Neural progenitor cell (in vitro differentiated cells): ENCODE measurements at regions not wholly inside any gene's neighbourhood (a gene's known extent, or its start where the extent isn't known, plus 50 kb on each side); places are given as distances from the start of the nearest gene placed in this dataset.

ENCODE experiments used
- EZH2 ChIP-seq: fragments of 200-600 bp; sonication (generic); IDR thresholded peaks from 2 replicates; pipeline ENCODE4 v1.6.1; 2017; ENCODE audit warnings: antibody characterized with exemption, mild to moderate bottlenecking, moderate library complexity
- EZH2phosphoT487 ChIP-seq: fragments of 200-600 bp; sonication (generic); IDR thresholded peaks from 2 replicates; pipeline ENCODE4 v1.6.1; 2017; ENCODE audit warnings: antibody characterized with exemption
- TF ChIP-seq, protein P1 (sequence below): fragments of 200-600 bp; sonication (generic); IDR thresholded peaks from 2 replicates; pipeline ENCODE4 v1.5.1; 2017; ENCODE audit warnings: antibody characterized with exemption, mild to moderate bottlenecking

DNA sequence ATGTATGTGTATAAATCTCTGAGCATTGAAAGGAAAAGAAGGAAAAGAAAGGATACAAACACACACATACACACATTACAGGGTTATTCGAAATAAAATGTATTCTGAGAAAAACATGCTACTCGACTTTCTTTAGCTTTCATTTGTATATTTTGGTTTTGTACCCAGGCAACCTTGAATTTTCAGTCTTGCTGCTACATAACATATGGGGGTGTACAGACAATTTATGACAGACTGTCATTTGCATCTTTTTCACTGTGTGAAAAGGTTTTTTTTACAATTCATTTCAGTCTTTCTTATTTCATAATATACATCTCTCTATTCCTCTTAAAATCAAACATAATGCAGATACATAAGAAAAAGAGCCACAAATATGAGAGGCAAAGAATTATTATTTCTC is 1238.4 kb upstream of the NXPH2 start:
- TF ChIP-seq, protein P1, sequence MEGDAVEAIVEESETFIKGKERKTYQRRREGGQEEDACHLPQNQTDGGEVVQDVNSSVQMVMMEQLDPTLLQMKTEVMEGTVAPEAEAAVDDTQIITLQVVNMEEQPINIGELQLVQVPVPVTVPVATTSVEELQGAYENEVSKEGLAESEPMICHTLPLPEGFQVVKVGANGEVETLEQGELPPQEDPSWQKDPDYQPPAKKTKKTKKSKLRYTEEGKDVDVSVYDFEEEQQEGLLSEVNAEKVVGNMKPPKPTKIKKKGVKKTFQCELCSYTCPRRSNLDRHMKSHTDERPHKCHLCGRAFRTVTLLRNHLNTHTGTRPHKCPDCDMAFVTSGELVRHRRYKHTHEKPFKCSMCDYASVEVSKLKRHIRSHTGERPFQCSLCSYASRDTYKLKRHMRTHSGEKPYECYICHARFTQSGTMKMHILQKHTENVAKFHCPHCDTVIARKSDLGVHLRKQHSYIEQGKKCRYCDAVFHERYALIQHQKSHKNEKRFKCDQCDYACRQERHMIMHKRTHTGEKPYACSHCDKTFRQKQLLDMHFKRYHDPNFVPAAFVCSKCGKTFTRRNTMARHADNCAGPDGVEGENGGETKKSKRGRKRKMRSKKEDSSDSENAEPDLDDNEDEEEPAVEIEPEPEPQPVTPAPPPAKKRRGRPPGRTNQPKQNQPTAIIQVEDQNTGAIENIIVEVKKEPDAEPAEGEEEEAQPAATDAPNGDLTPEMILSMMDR: no peak
- TF ChIP-seq EZH2 (no peak), EZH2phosphoT487 (no peak)
